NCI-H146 (cell line): ENCODE measurements at regions not wholly inside any gene's neighbourhood (a gene's known extent, or its start where the extent isn't known, plus 50 kb on each side); places are given as distances from the start of the nearest gene placed in this dataset.

Experiments used
- DNase-seq: peaks from one replicate; lab custom pipeline; 2025; lab: John Stamatoyannopoulos, UW

- peak; percentile 100 for DNase-seq
These were observed 608.3 kb downstream of the GALR1 start for GRCh38 chr18:77857678-77858655.

GRCh38 chr18:77859634-77860033 lies 610.0 kb downstream of the GALR1 start:
- no peak for DNase-seq

GRCh38 chr18:77862066-77862757 lies 612.6 kb downstream of the GALR1 start:
- DNase-seq, result no peak

GRCh38 chr18:77865853-77866252 lies 616.2 kb downstream of the GALR1 start:
- no peak for DNase-seq

- no peak for DNase-seq
These were observed 616.7 kb downstream of the GALR1 start for GRCh38 chr18:77866351-77866750.

GRCh38 chr18:77870199-77870598 lies 620.6 kb downstream of the GALR1 start:
- no peak for DNase-seq

- DNase-seq, result no peak
These were observed 621.2 kb downstream of the GALR1 start for GRCh38 chr18:77870894-77871293.

- DNase-seq, result no peak
These were observed 622.5 kb downstream of the GALR1 start for GRCh38 chr18:77872166-77872565.

- no peak for DNase-seq
These were observed 626.7 kb downstream of the GALR1 start for GRCh38 chr18:77876319-77876865.

GRCh38 chr18:77879829-77880228 lies 630.2 kb downstream of the GALR1 start:
- DNase-seq, result no peak

GRCh38 chr18:77884454-77884853 lies 634.8 kb downstream of the GALR1 start:
- no peak for DNase-seq

- DNase-seq, result no peak
These were observed 644.4 kb downstream of the GALR1 start for GRCh38 chr18:77894060-77894459.

- DNase-seq, result no peak
These were observed 645.6 kb downstream of the GALR1 start for GRCh38 chr18:77895250-77895649.

- DNase-seq, result no peak
These were observed 647.1 kb downstream of the GALR1 start for GRCh38 chr18:77896586-77897252.

- DNase-seq, result peak; percentile 85
These were observed 648.0 kb downstream of the GALR1 start for GRCh38 chr18:77897606-77898005.

GRCh38 chr18:77899972-77900754 lies 650.5 kb downstream of the GALR1 start:
- DNase-seq, result peak; percentile 87

- no peak for DNase-seq
These were observed 655.4 kb downstream of the GALR1 start for GRCh38 chr18:77905011-77905410.

- DNase-seq, result no peak
These were observed 655.9 kb downstream of the GALR1 start for GRCh38 chr18:77905449-77906055.

GRCh38 chr18:77906103-77906892 lies 656.6 kb downstream of the GALR1 start:
- no peak for DNase-seq

- no peak for DNase-seq
These were observed 660.7 kb downstream of the GALR1 start for GRCh38 chr18:77910347-77910746.
